BLaER1 treated with 17β-estradiol and CSF1 and Interleukin-3, amounts not matched to agents 10 nM and 100 nM (cell line): ENCODE measurements at regions not wholly inside any gene's neighbourhood (a gene's known extent, or its start where the extent isn't known, plus 50 kb on each side); places are given as distances from the start of the nearest gene placed in this dataset.

Experiments
- H3K27ac ChIP-seq, 11 experiments: shearing (Covaris generic); formaldehyde crosslinking; 2 replicates each; pipeline ENCODE4 v1.8.1; 2022
- H3K27me3 ChIP-seq, 11 experiments: shearing (Covaris generic); formaldehyde crosslinking; 2 replicates each; pipeline ENCODE4 v1.8.1; 2022
- H3K36me3 ChIP-seq, 11 experiments: shearing (Covaris generic); formaldehyde crosslinking; 2 replicates each; pipeline ENCODE4 v1.8.1; 2022
- H3K4me1 ChIP-seq, 10 experiments: shearing (Covaris generic); formaldehyde crosslinking; 2 replicates each; pipeline ENCODE4 v1.8.1; 2022
- H3K4me2 ChIP-seq, 11 experiments: shearing (Covaris generic); formaldehyde crosslinking; 2 replicates each; pipeline ENCODE4 v1.8.1; 2022
- H3K4me3 ChIP-seq, 10 experiments: shearing (Covaris generic); formaldehyde crosslinking; 2 replicates each; pipeline ENCODE4 v1.8.1; 2022
- H3K9ac ChIP-seq, 11 experiments: shearing (Covaris generic); formaldehyde crosslinking; 2 replicates each; pipeline ENCODE4 v1.8.1; 2022
- H3K9me3 ChIP-seq, 11 experiments: shearing (Covaris generic); formaldehyde crosslinking; replicated peaks in 1 of 11; 2 replicates each; pipeline ENCODE4 v1.8.1; 2022
- H4K20me1 ChIP-seq, 11 experiments: shearing (Covaris generic); formaldehyde crosslinking; 2 replicates each; pipeline ENCODE4 v1.8.1; 2022
- Cebpa-rat ChIP-seq, 11 experiments: shearing (Covaris generic); IDR thresholded peaks; 2 replicates each; pipeline ENCODE4 v1.8.1; 2022

- no peaks in the 10 kb centered on the region for H3K9me3 ChIP-seq
- no peaks in the 10 kb centered on the region for H3K27me3 ChIP-seq
- H3K9ac ChIP-seq: no peak overlapping the region
- H4K20me1 ChIP-seq: no peaks in the 10 kb centered on the region
- H3K36me3 ChIP-seq: no peaks in the 10 kb centered on the region
- peaks cover 0 to 15% (median 2%) of the 10 kb centered on the region in 10 experiments; a peak in 6 of 20 replicates for H3K4me1 ChIP-seq
- no peak overlapping the region for H3K4me2 ChIP-seq
- no peak overlapping the region for H3K27ac ChIP-seq
- TF ChIP-seq Cebpa-rat (IDR thresholded peaks at IDR 0.05): no peak
- H3K4me3 ChIP-seq: no peak overlapping the region
Measured at GRCh38 chr10:61320257-61320587, 133.0 kb downstream of the TMEM26 start.

GRCh38 chr10:61319386-61320256, 133.6 kb downstream of the TMEM26 start:
- Histone ChIP-seq H3K4me1 (peaks cover 0 to 16% (median 0%) of the 10 kb centered on the region in 10 experiments; a peak in 7 of 20 replicates), H3K27ac (no peak overlapping the region), H3K36me3 (no peaks in the 10 kb centered on the region), H4K20me1 (no peaks in the 10 kb centered on the region), H3K4me2 (no peak overlapping the region), H3K9me3 (no peaks in the 10 kb centered on the region), H3K4me3 (no peak overlapping the region), H3K27me3 (no peaks in the 10 kb centered on the region), H3K9ac (no peak overlapping the region)
- no peak for TF ChIP-seq Cebpa-rat (IDR thresholded peaks at IDR 0.05)

- Histone ChIP-seq H3K4me2 (peak overlapping the region in 2 of 11 experiments; percentile 50 to 55; a peak in 4 of 22 replicates), H4K20me1 (no peaks in the 10 kb centered on the region), H3K9me3 (no peaks in the 10 kb centered on the region), H3K4me1 (peaks cover 0 to 28% (median 5%) of the 10 kb centered on the region in 10 experiments; a peak in 13 of 20 replicates), H3K27me3 (no peaks in the 10 kb centered on the region), H3K9ac (no peak overlapping the region), H3K4me3 (no peak overlapping the region), H3K36me3 (no peaks in the 10 kb centered on the region), H3K27ac (no peak overlapping the region)
- TF ChIP-seq Cebpa-rat (IDR thresholded peaks at IDR 0.05): no peak
Measured at GRCh38 chr10:61318429-61318828, 134.8 kb downstream of the TMEM26 start.

GRCh38 chr10:61317706-61318105, 135.5 kb downstream of the TMEM26 start:
- H3K4me1 ChIP-seq: peaks cover 0 to 32% (median 8%) of the 10 kb centered on the region in 10 experiments; a peak in 13 of 20 replicates
- H3K27ac ChIP-seq: no peak overlapping the region
- no peaks in the 10 kb centered on the region for H3K27me3 ChIP-seq
- H3K36me3 ChIP-seq: no peaks in the 10 kb centered on the region
- no peak overlapping the region for H3K4me2 ChIP-seq
- H3K9me3 ChIP-seq: no peaks in the 10 kb centered on the region
- TF ChIP-seq Cebpa-rat (IDR thresholded peaks at IDR 0.05): no peak
- no peak overlapping the region for H3K9ac ChIP-seq
- no peaks in the 10 kb centered on the region for H4K20me1 ChIP-seq
- no peak overlapping the region for H3K4me3 ChIP-seq

GRCh38 chr10:61316676-61317265, 136.4 kb downstream of the TMEM26 start:
- no peak overlapping the region for H3K27ac ChIP-seq
- no peaks in the 10 kb centered on the region for H3K27me3 ChIP-seq
- no peak for TF ChIP-seq Cebpa-rat (IDR thresholded peaks at IDR 0.05)
- H3K4me3 ChIP-seq: no peak overlapping the region
- H3K9me3 ChIP-seq: no peaks in the 10 kb centered on the region
- no peaks in the 10 kb centered on the region for H4K20me1 ChIP-seq
- H3K4me2 ChIP-seq: no peak overlapping the region
- no peak overlapping the region for H3K9ac ChIP-seq
- no peaks in the 10 kb centered on the region for H3K36me3 ChIP-seq
- peaks cover 0 to 32% (median 8%) of the 10 kb centered on the region in 10 experiments; a peak in 13 of 20 replicates for H3K4me1 ChIP-seq

GRCh38 chr10:61314273-61314672, 138.9 kb downstream of the TMEM26 start:
- Histone ChIP-seq H3K9ac (no peak overlapping the region), H4K20me1 (no peaks in the 10 kb centered on the region), H3K4me2 (peak overlapping the region in 2 of 11 experiments; percentile 11 to 71; a peak in 4 of 22 replicates), H3K4me1 (peaks cover 0 to 32% (median 8%) of the 10 kb centered on the region in 10 experiments; a peak in 13 of 20 replicates), H3K27me3 (no peaks in the 10 kb centered on the region), H3K36me3 (no peaks in the 10 kb centered on the region), H3K4me3 (no peak overlapping the region), H3K27ac (no peak overlapping the region), H3K9me3 (peaks cover 0 to 7% (median 0%) of the 10 kb centered on the region in 11 experiments; a peak in 1 of 22 replicates)
- no peak for TF ChIP-seq Cebpa-rat (IDR thresholded peaks at IDR 0.05)

GRCh38 chr10:61313460-61313859, 139.7 kb downstream of the TMEM26 start:
- H3K9ac ChIP-seq: no peak overlapping the region
- H3K27ac ChIP-seq: peak overlapping the region in 4 of 11 experiments; percentile 18 to 58 (median 54); a peak in 7 of 22 replicates
- no peaks in the 10 kb centered on the region for H3K27me3 ChIP-seq
- H3K4me1 ChIP-seq: peaks cover 0 to 28% (median 8%) of the 10 kb centered on the region in 10 experiments; a peak in 13 of 20 replicates
- TF ChIP-seq Cebpa-rat (IDR thresholded peaks at IDR 0.05): no peak
- H4K20me1 ChIP-seq: no peaks in the 10 kb centered on the region
- H3K9me3 ChIP-seq: peaks cover 0 to 7% (median 0%) of the 10 kb centered on the region in 11 experiments; a peak in 1 of 22 replicates
- peak overlapping the region in 7 of 11 experiments; percentile 1 to 75 (median 41); a peak in 10 of 22 replicates for H3K4me2 ChIP-seq
- no peak overlapping the region for H3K4me3 ChIP-seq
- H3K36me3 ChIP-seq: no peaks in the 10 kb centered on the region

GRCh38 chr10:61304746-61305145, 148.4 kb downstream of the TMEM26 start:
- H3K4me3 ChIP-seq: no peak overlapping the region
- H3K27me3 ChIP-seq: no peaks in the 10 kb centered on the region
- H3K4me2 ChIP-seq: no peak overlapping the region
- H3K4me1 ChIP-seq: no peaks in the 10 kb centered on the region
- no peaks in the 10 kb centered on the region for H3K9me3 ChIP-seq
- H3K9ac ChIP-seq: no peak overlapping the region
- H3K36me3 ChIP-seq: no peaks in the 10 kb centered on the region
- H4K20me1 ChIP-seq: no peaks in the 10 kb centered on the region
- no peak for TF ChIP-seq Cebpa-rat (IDR thresholded peaks at IDR 0.05)
- no peak overlapping the region for H3K27ac ChIP-seq

- Histone ChIP-seq H3K27ac (no peak overlapping the region), H3K36me3 (no peaks in the 10 kb centered on the region), H4K20me1 (no peaks in the 10 kb centered on the region), H3K4me1 (no peaks in the 10 kb centered on the region), H3K9ac (no peak overlapping the region), H3K27me3 (no peaks in the 10 kb centered on the region), H3K9me3 (peaks cover 13 to 20% (median 15%) of the 10 kb centered on the region in 11 experiments; a peak in 21 of 22 replicates), H3K4me3 (no peak overlapping the region), H3K4me2 (no peak overlapping the region)
- no peak for TF ChIP-seq Cebpa-rat (IDR thresholded peaks at IDR 0.05)
Measured at GRCh38 chr10:61302124-61302523, 151.1 kb downstream of the TMEM26 start.
